ENCODE measurements at regions not wholly inside any gene's neighbourhood (a gene's known extent, or its start where the extent isn't known, plus 50 kb on each side); places are given as distances from the start of the nearest gene placed in this dataset.

DNA sequence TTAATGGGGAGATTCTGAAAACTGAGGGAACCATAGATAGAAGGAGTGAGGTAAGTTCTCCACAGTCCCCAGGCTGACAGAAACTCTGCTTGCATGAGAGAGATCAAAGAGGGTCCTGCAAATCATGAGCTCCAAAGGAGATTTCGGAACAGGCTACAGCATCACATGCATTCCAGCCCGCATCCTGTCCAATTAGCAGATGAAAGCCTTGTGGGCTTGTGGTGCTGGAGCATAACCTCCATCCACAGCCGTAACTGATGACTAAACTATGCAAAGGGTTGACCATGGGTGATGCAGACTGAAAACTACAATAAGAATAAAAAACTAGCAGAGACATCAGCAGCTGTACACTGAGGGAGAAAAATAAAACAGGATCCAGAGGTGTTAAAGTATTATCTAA, 654.5 kb downstream of the TLL1 start:
- Histone ChIP-seq H3K4me1 (replicated peaks in 1 of 2; ENCODE audit: control insufficient read depth in 2 of 2, insufficient read depth in 2 of 2, low read length in 2 of 2) (no peaks in the 10 kb centered on the region), H3K79me2 (ENCODE audit: control insufficient read depth, insufficient read depth, low read length) (no peaks in the 10 kb centered on the region), H3K27ac (ENCODE audit: extremely low read depth, low read depth, low read length) (no peak overlapping the region), H3K36me3 (ENCODE audit: control insufficient read depth, insufficient read depth, low read length) (no peaks in the 10 kb centered on the region), H3K27me3 (ENCODE audit: control insufficient read depth in 2 of 2, insufficient read depth in 2 of 2, low read length in 2 of 2) (no peaks in the 10 kb centered on the region), H3K9me3 (replicated peaks; ENCODE audit: control insufficient read depth, insufficient read depth, low read depth, low read length) (no peaks in the 10 kb centered on the region), H3K4me3 (no peak overlapping the region), H4K20me1 (replicated peaks; ENCODE audit: control insufficient read depth, insufficient read depth, low read length) (no peaks in the 10 kb centered on the region), H3K9me1 (ENCODE audit: control insufficient read depth, insufficient read depth, low read length) (no peaks in the 10 kb centered on the region), H2AFZ (ENCODE audit: low read depth, low read length) (no peak overlapping the region), H3K4me2 (ENCODE audit: insufficient read depth, low read length) (no peak overlapping the region), H3K9ac (ENCODE audit: insufficient read depth in 1 of 2, low read depth in 2 of 2, low read length in 2 of 2) (no peak overlapping the region)
- intact Hi-C loops (cut with micrococcal nuclease) = no loop called here
- ChIA-PET CTCF (ENCODE audit: low intra/inter-chr PET ratio) (no interaction called here), POLR2A (no interaction called here)
- 0% methylated on average over 3 of the region's 3 CpGs for whole genome bisulfite sequencing (ENCODE audit: insufficient coverage, low coverage, missing lambda C conversion rate)
- in situ Hi-C loops (cut with MboI) = no loop called here
- TF ChIP-seq KLF6 (CRISPR knock-in tag; IDR thresholded peaks at IDR 0.05; ENCODE audit: borderline replicate concordance) (no peak), LARP7 (IDR thresholded peaks at IDR 0.05) (no peak), RBM15 (IDR thresholded peaks at IDR 0.05; ENCODE audit: insufficient read depth, low read length) (no peak), ZBTB7A (IDR thresholded peaks at IDR 0.05; ENCODE audit: borderline replicate concordance, control insufficient read depth, low read depth, low read length) (no peak), CTBP1 (IDR thresholded peaks at IDR 0.05; ENCODE audit: borderline replicate concordance) (no peak), FOXA1 (IDR thresholded peaks at IDR 0.05; ENCODE audit: borderline replicate concordance) (no peak), ZNF436 (CRISPR knock-in tag; IDR thresholded peaks at IDR 0.05) (no peak), XRCC4 (IDR thresholded peaks at IDR 0.05; ENCODE audit: extremely low read depth, insufficient read depth, insufficient read length) (no peak)
- TF ChIP-seq, protein P1, sequence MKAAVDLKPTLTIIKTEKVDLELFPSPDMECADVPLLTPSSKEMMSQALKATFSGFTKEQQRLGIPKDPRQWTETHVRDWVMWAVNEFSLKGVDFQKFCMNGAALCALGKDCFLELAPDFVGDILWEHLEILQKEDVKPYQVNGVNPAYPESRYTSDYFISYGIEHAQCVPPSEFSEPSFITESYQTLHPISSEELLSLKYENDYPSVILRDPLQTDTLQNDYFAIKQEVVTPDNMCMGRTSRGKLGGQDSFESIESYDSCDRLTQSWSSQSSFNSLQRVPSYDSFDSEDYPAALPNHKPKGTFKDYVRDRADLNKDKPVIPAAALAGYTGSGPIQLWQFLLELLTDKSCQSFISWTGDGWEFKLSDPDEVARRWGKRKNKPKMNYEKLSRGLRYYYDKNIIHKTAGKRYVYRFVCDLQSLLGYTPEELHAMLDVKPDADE (conservative IDR thresholded peaks at IDR 0.05; ENCODE audit: control insufficient read depth, low read depth, low read length) = no peak
- TF ChIP-seq, protein P2, sequence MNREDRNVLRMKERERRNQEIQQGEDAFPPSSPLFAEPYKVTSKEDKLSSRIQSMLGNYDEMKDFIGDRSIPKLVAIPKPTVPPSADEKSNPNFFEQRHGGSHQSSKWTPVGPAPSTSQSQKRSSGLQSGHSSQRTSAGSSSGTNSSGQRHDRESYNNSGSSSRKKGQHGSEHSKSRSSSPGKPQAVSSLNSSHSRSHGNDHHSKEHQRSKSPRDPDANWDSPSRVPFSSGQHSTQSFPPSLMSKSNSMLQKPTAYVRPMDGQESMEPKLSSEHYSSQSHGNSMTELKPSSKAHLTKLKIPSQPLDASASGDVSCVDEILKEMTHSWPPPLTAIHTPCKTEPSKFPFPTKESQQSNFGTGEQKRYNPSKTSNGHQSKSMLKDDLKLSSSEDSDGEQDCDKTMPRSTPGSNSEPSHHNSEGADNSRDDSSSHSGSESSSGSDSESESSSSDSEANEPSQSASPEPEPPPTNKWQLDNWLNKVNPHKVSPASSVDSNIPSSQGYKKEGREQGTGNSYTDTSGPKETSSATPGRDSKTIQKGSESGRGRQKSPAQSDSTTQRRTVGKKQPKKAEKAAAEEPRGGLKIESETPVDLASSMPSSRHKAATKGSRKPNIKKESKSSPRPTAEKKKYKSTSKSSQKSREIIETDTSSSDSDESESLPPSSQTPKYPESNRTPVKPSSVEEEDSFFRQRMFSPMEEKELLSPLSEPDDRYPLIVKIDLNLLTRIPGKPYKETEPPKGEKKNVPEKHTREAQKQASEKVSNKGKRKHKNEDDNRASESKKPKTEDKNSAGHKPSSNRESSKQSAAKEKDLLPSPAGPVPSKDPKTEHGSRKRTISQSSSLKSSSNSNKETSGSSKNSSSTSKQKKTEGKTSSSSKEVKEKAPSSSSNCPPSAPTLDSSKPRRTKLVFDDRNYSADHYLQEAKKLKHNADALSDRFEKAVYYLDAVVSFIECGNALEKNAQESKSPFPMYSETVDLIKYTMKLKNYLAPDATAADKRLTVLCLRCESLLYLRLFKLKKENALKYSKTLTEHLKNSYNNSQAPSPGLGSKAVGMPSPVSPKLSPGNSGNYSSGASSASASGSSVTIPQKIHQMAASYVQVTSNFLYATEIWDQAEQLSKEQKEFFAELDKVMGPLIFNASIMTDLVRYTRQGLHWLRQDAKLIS (CRISPR knock-in tag; IDR thresholded peaks at IDR 0.05) = no peak
- TF ChIP-seq, protein P3, sequence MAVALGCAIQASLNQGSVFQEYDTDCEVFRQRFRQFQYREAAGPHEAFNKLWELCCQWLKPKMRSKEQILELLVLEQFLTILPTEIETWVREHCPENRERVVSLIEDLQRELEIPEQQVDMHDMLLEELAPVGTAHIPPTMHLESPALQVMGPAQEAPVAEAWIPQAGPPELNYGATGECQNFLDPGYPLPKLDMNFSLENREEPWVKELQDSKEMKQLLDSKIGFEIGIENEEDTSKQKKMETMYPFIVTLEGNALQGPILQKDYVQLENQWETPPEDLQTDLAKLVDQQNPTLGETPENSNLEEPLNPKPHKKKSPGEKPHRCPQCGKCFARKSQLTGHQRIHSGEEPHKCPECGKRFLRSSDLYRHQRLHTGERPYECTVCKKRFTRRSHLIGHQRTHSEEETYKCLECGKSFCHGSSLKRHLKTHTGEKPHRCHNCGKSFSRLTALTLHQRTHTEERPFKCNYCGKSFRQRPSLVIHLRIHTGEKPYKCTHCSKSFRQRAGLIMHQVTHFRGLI (CRISPR knock-in tag; IDR thresholded peaks at IDR 0.05) = no peak
- FAIRE-seq (no peak), DNase-seq (ENCODE audit: extremely low read depth in 1 of 4, low spot score in 3 of 4) (no peak), ATAC-seq (no peak)
- no TSS peak for BruUV-seq (replicated peaks)
